Liver (tissue), 8 donors: ENCODE measurements at regions not wholly inside any gene's neighbourhood (a gene's known extent, or its start where the extent isn't known, plus 50 kb on each side); places are given as distances from the start of the nearest gene placed in this dataset.

Experiments
- DNase-seq: peaks from one replicate; pipeline ENCODE4 v3.0.0-alpha.2; 2017; ENCODE audit warnings: low spot score
- H3K27ac ChIP-seq, 2 donors: one replicate each; pipeline ENCODE4 v1.7.0; 2013; ENCODE audit warnings: inconsistent platforms in 2 of 2, low read length in 2 of 2, control low read depth in 1 of 2, low read depth in 1 of 2, mild to moderate bottlenecking in 1 of 2
- H3K27me3 ChIP-seq, 4 donors: one replicate each; pipeline versions ENCODE4 v1.6.1 to v1.7.0; 2013; ENCODE audit warnings: low read length in 3 of 4, inconsistent platforms in 1 of 4, mild to moderate bottlenecking in 1 of 4, moderate library complexity in 1 of 4; ENCODE audit not compliant: control insufficient read depth in 4 of 4, insufficient read depth in 4 of 4
- H3K36me3 ChIP-seq, 4 donors: one replicate each; pipeline versions ENCODE4 v1.6.1 to v1.7.0; 2013; ENCODE audit warnings: low read length in 3 of 4, mild to moderate bottlenecking in 3 of 4, low read depth in 1 of 4, moderate library complexity in 1 of 4; ENCODE audit not compliant: control insufficient read depth in 4 of 4, insufficient read depth in 3 of 4
- H3K4me1 ChIP-seq, 4 donors: one replicate each; pipeline versions ENCODE4 v1.6.1 to v1.7.0; 2013; ENCODE audit warnings: low read length in 3 of 4, mild to moderate bottlenecking in 3 of 4, moderate library complexity in 1 of 4; ENCODE audit not compliant: control insufficient read depth in 4 of 4, insufficient read depth in 4 of 4
- H3K4me3 ChIP-seq, 3 donors: one replicate each; pipeline versions ENCODE4 v1.6.1 to v1.7.0; 2013; ENCODE audit warnings: low read length in 3 of 3, control low read depth in 1 of 3, low read depth in 1 of 3, mild to moderate bottlenecking in 1 of 3
- H3K9ac ChIP-seq, 2 donors: one replicate each; pipeline ENCODE4 v1.7.0; 2013; ENCODE audit warnings: low read length in 2 of 2, mild to moderate bottlenecking in 2 of 2, moderate library complexity in 2 of 2, control low read depth in 1 of 2, low read depth in 1 of 2
- H3K9me3 ChIP-seq, 4 donors: one replicate each; pipeline versions ENCODE4 v1.6.1 to v1.7.0; 2013; ENCODE audit warnings: low read length in 3 of 4; ENCODE audit not compliant: control insufficient read depth in 4 of 4
- ATF3 ChIP-seq: IDR thresholded peaks from 2 replicates; pipeline ENCODE4 v1.6.1; 2016; ENCODE audit warnings: antibody characterized with exemption
- CTCF ChIP-seq: fragments of 150-350 bp; IDR thresholded peaks from 2 replicates; pipeline ENCODE4 v1.5.1; 2017; ENCODE audit warnings: improper control_type of control experiment, low read depth, low read length; ENCODE audit not compliant: missing input control
- EGR1 ChIP-seq, 2 donors: IDR thresholded peaks; 2 replicates each; pipeline ENCODE4 v1.6.1; 2016 to 2018; ENCODE audit warnings: antibody characterized with exemption in 2 of 2, low read depth in 2 of 2
- FOXA1 ChIP-seq: IDR thresholded peaks from 2 replicates; pipeline ENCODE4 v1.6.1; 2016; ENCODE audit warnings: antibody characterized with exemption
- FOXA2 ChIP-seq: IDR thresholded peaks from 2 replicates; pipeline ENCODE4 v1.6.1; 2016; ENCODE audit warnings: antibody characterized with exemption
- GABPA ChIP-seq, 2 donors: IDR thresholded peaks in 1 of 2; conservative IDR thresholded peaks in 1 of 2; 2 replicates each; pipeline ENCODE4 v1.6.1; 2016; ENCODE audit warnings: antibody characterized with exemption in 2 of 2, mild to moderate bottlenecking in 1 of 2, moderate library complexity in 1 of 2
- HNF4A ChIP-seq, 2 donors: conservative IDR thresholded peaks; 2 replicates each; pipeline ENCODE4 v1.6.1; 2016; ENCODE audit warnings: antibody characterized with exemption in 2 of 2, mild to moderate bottlenecking in 2 of 2
- HNF4G ChIP-seq: IDR thresholded peaks from 2 replicates; pipeline ENCODE4 v1.6.1; 2016; ENCODE audit warnings: antibody characterized with exemption
- JUND ChIP-seq, 2 donors: IDR thresholded peaks; 2 replicates each; pipeline ENCODE4 v1.6.1; 2016; ENCODE audit warnings: antibody characterized with exemption in 2 of 2
- MAX ChIP-seq: IDR thresholded peaks from 2 replicates; pipeline ENCODE4 v1.6.1; 2016; ENCODE audit warnings: antibody characterized with exemption
- NR2F2 ChIP-seq: IDR thresholded peaks from 2 replicates; pipeline ENCODE4 v1.6.1; 2016; ENCODE audit warnings: antibody characterized with exemption
- RAD21 ChIP-seq, 2 donors: IDR thresholded peaks; 2 replicates each; pipeline ENCODE4 v1.6.1; 2016; ENCODE audit warnings: antibody characterized with exemption in 2 of 2, mild to moderate bottlenecking in 2 of 2
- REST ChIP-seq: IDR thresholded peaks from 2 replicates; pipeline ENCODE4 v1.6.1; 2016; ENCODE audit warnings: antibody characterized with exemption, mild to moderate bottlenecking
- SP1 ChIP-seq: IDR thresholded peaks from 2 replicates; pipeline ENCODE4 v1.6.1; 2018; ENCODE audit warnings: antibody characterized with exemption, mild to moderate bottlenecking
- TAF1 ChIP-seq: conservative IDR thresholded peaks from 2 replicates; pipeline ENCODE4 v1.6.1; 2016; ENCODE audit warnings: antibody characterized with exemption, mild to moderate bottlenecking
- YY1 ChIP-seq: IDR thresholded peaks from 2 replicates; pipeline ENCODE4 v1.6.1; 2016; ENCODE audit warnings: antibody characterized with exemption, mild to moderate bottlenecking
- ZBTB33 ChIP-seq: IDR thresholded peaks from 2 replicates; pipeline ENCODE4 v1.6.1; 2016; ENCODE audit warnings: antibody characterized with exemption
- WGBS: extraction: QIAGEN DNeasy Blood & Tissue Kit; methylation state at CpG from one replicate; pipeline ENCODE4 v1.1.7; 2013; 5-methylcytosine and 5-hydroxymethylcytosine counted together
- donor health status: healthy.
- donor health status: healthy.
- donor health status: healthy.
- donor health status: healthy.
- donor health status: healthy.

GRCh38 chr3:104520228-104520655 lies 846.5 kb upstream of the ALCAM start:
- Histone ChIP-seq H3K27me3 (no peaks in the 10 kb centered on the region), H3K4me1 (no peaks in the 10 kb centered on the region), H3K27ac (no peak overlapping the region), H3K36me3 (no peaks in the 10 kb centered on the region), H3K4me3 (no peak overlapping the region), H3K9me3 (no peaks in the 10 kb centered on the region), H3K9ac (no peak overlapping the region)
- TF ChIP-seq TAF1 (no peak), ZBTB33 (no peak), GABPA (IDR thresholded peaks at IDR 0.05 in 1 of 2, conservative IDR thresholded peaks at IDR 0.05 in 1 of 2) (no peak), FOXA1 (no peak), JUND (IDR thresholded peaks at IDR 0.05) (no peak), SP1 (no peak), RAD21 (IDR thresholded peaks at IDR 0.05) (no peak), NR2F2 (no peak), HNF4A (conservative IDR thresholded peaks at IDR 0.05) (no peak), YY1 (no peak), FOXA2 (no peak), REST (no peak), MAX (no peak), EGR1 (IDR thresholded peaks at IDR 0.05; ENCODE audit: low read depth in 2 of 2) (no peak), ATF3 (no peak), CTCF (no peak), HNF4G (no peak)
- no peak for DNase-seq
- WGBS, result 74% methylated on average over 3 of the region's 3 CpGs
